Ishikawa (cell line): ENCODE measurements at regions not wholly inside any gene's neighbourhood (a gene's known extent, or its start where the extent isn't known, plus 50 kb on each side); places are given as distances from the start of the nearest gene placed in this dataset.

Experiments
- TEAD4 ChIP-seq: IDR thresholded peaks from 2 replicates; pipeline ENCODE4 v1.6.1; 2012
- USF1 ChIP-seq: IDR thresholded peaks from 2 replicates; pipeline ENCODE4 v1.6.1; 2012

GRCh38 chr12:60176891-60177290 is 581.1 kb downstream of the SLC16A7 start:
- TF ChIP-seq TEAD4 (no peak), USF1 (no peak)
